Muscle of leg (tissue), 3 donors: ENCODE measurements at regions not wholly inside any gene's neighbourhood (a gene's known extent, or its start where the extent isn't known, plus 50 kb on each side); places are given as distances from the start of the nearest gene placed in this dataset.
A peak's percentile ranks its signal among the peaks of the same experiment; 100 is the strongest.

Experiments used
- DNase-seq: peaks from one replicate; pipeline ENCODE4 v3.0.0; 2013
- H3K27ac ChIP-seq: one replicate; pipeline ENCODE4 v1.5.1; 2013; ENCODE audit warnings: mild to moderate bottlenecking, low read length, control low read depth
- H3K27me3 ChIP-seq: one replicate; pipeline ENCODE4 v1.6.1; 2013; ENCODE audit warnings: low read length; ENCODE audit not compliant: control insufficient read depth, insufficient read depth
- H3K36me3 ChIP-seq: one replicate; pipeline ENCODE4 v1.6.1; 2013; ENCODE audit warnings: low read length; ENCODE audit not compliant: control insufficient read depth, insufficient read depth
- H3K4me1 ChIP-seq: one replicate; pipeline ENCODE4 v1.6.1; 2013; ENCODE audit warnings: low read length; ENCODE audit not compliant: control insufficient read depth, insufficient read depth
- H3K4me3 ChIP-seq: one replicate; pipeline ENCODE4 v1.5.1; 2013; ENCODE audit warnings: low read length, control low read depth
- H3K9me3 ChIP-seq: replicated peaks from 2 replicates; pipeline ENCODE4 v1.6.1; 2013; ENCODE audit warnings: low read depth, low read length; ENCODE audit not compliant: control insufficient read depth
- WGBS: methylation state at CpG from one replicate; pipeline ENCODE4 v1.1.5; 2013; ENCODE audit warnings: missing lambda C conversion rate; ENCODE audit not compliant: insufficient coverage; 5-methylcytosine and 5-hydroxymethylcytosine counted together

GRCh38 chr20:60648556-60648955, 603.5 kb upstream of the CDH4 start:
- no peaks in the 10 kb centered on the region for H3K36me3 ChIP-seq
- no peak for DNase-seq
- H3K9me3 ChIP-seq: no peaks in the 10 kb centered on the region
- H3K27me3 ChIP-seq: no peaks in the 10 kb centered on the region
- no peak overlapping the region for H3K4me3 ChIP-seq
- no peaks in the 10 kb centered on the region for H3K4me1 ChIP-seq
- H3K27ac ChIP-seq: no peak overlapping the region
- 75% methylated on average over 1 of the region's 6 CpGs for WGBS

- no peaks in the 10 kb centered on the region for H3K4me1 ChIP-seq
- no peaks in the 10 kb centered on the region for H3K36me3 ChIP-seq
- no peaks in the 10 kb centered on the region for H3K9me3 ChIP-seq
- DNase-seq: no peak
- no peaks in the 10 kb centered on the region for H3K27me3 ChIP-seq
- WGBS: 75% methylated on average over 7 of the region's 12 CpGs
- H3K4me3 ChIP-seq: no peak overlapping the region
- H3K27ac ChIP-seq: no peak overlapping the region
These were observed 602.5 kb upstream of the CDH4 start for GRCh38 chr20:60649541-60649940.

GRCh38 chr20:60650087-60650486, 602.0 kb upstream of the CDH4 start:
- 94% methylated on average over 10 of the region's 10 CpGs for WGBS
- Histone ChIP-seq H3K27me3 (no peaks in the 10 kb centered on the region), H3K4me1 (no peaks in the 10 kb centered on the region), H3K36me3 (no peaks in the 10 kb centered on the region), H3K27ac (no peak overlapping the region), H3K9me3 (peaks cover 1% of the 10 kb centered on the region), H3K4me3 (no peak overlapping the region)
- DNase-seq: no peak

DNA sequence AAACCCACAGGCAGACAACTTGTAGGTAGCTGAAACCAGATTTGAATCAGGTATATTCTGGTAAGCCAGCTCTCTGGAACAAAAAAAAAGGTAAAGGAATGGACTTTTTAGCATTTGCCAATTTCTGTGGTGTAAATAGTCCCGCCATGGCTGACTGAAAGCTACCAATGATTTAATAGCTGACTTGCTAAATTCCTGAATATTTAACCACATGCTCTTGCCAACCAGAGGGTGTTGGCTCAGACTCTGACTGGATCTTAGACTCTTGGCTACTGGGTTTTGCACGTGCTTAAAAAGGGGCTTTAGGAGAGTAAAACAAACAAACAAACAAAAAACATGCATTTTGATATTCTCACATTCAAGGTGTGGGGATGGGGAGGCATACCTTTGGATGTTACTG, 600.0 kb upstream of the CDH4 start:
- WGBS: no CpG with 5 or more reads among the region's 2 CpGs
- DNase-seq: no peak
- peaks cover 2% of the 10 kb centered on the region for H3K4me1 ChIP-seq

DNA sequence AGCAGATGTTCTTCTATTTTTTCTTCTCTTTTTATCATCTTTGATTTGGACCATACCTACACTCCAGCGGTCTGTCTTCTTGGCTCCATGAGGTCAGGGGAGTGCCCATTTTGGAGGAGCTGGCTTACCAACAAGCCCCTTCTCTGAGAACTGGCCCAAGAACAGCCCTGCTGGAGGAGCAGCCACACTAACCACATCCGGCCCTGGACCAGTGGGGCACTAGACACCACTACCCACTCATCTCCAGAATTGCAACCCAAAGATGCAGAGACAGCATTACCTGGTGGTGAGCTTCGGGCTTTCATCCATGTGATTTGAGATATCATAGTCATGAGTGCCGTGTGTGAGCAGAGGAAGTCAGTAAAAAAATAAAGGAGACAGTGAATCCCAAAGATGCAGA, 599.4 kb upstream of the CDH4 start:
- Histone ChIP-seq H3K36me3 (no peaks in the 10 kb centered on the region), H3K27me3 (no peaks in the 10 kb centered on the region), H3K4me1 (peaks cover 2% of the 10 kb centered on the region), H3K27ac (no peak overlapping the region), H3K4me3 (no peak overlapping the region), H3K9me3 (peaks cover 4% of the 10 kb centered on the region)
- 65% methylated on average over 2 of the region's 4 CpGs for WGBS
- no peak for DNase-seq

More for the DNA sequence above, 600.0 kb upstream of the CDH4 start:
- no peaks in the 10 kb centered on the region for H3K36me3 ChIP-seq
- H3K4me3 ChIP-seq: no peak overlapping the region
- H3K9me3 ChIP-seq: peaks cover 4% of the 10 kb centered on the region
- no peaks in the 10 kb centered on the region for H3K27me3 ChIP-seq
- no peak overlapping the region for H3K27ac ChIP-seq

DNA sequence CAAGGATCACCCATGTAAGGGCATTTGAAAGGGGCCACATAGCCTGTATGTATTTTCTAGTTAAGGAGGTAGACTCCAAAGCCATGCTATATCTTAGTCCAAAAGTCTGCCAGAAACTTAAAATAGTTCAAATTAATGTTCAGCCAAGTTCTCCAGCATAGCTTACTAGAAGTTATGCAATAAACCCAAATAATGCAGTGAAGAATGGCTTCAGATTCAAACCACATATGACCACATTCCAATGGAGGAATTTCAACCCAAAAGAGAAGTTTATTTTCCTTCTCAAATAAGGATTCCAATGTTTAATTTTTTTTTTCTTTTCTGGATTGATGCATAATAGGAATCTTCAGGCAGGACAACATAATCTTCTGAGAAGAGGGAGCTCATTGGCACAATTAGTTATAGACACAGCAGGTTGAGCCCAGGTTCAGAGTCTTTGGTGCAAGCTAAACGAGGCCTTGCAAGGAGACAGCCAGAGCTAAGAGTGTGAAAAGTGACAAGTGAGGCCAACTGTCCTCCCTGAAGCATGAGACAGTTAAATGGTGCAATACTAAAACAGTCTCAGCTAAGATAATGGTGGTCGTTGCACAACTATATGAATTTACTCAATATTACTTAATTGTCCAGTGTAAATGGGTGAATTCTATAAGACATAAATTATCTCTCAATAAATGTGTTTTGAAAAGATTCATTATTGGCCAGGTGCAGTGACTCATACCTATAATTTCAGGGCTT, 598.8 kb upstream of the CDH4 start:
- Histone ChIP-seq H3K27ac (no peak overlapping the region), H3K4me1 (peaks cover 5% of the 10 kb centered on the region), H3K27me3 (no peaks in the 10 kb centered on the region), H3K36me3 (no peaks in the 10 kb centered on the region), H3K9me3 (peaks cover 4% of the 10 kb centered on the region), H3K4me3 (no peak overlapping the region)
- DNase-seq: peak; percentile 59
- WGBS: 38% methylated on average over 1 of the region's 2 CpGs

- WGBS: 32% methylated on average over 8 of the region's 13 CpGs
- DNase-seq: no peak
- H3K27ac ChIP-seq: no peak overlapping the region
- H3K27me3 ChIP-seq: no peaks in the 10 kb centered on the region
- peaks cover 4% of the 10 kb centered on the region for H3K9me3 ChIP-seq
- no peaks in the 10 kb centered on the region for H3K36me3 ChIP-seq
- no peak overlapping the region for H3K4me3 ChIP-seq
- H3K4me1 ChIP-seq: peaks cover 12% of the 10 kb centered on the region
These were observed 593.4 kb upstream of the CDH4 start for GRCh38 chr20:60658681-60659080.

GRCh38 chr20:60659240-60659639, 592.8 kb upstream of the CDH4 start:
- Histone ChIP-seq H3K4me1 (peaks cover 12% of the 10 kb centered on the region), H3K27ac (no peak overlapping the region), H3K27me3 (no peaks in the 10 kb centered on the region), H3K36me3 (no peaks in the 10 kb centered on the region), H3K9me3 (peaks cover 4% of the 10 kb centered on the region), H3K4me3 (no peak overlapping the region)
- DNase-seq: no peak
- 73% methylated on average over 6 of the region's 8 CpGs for WGBS

DNA sequence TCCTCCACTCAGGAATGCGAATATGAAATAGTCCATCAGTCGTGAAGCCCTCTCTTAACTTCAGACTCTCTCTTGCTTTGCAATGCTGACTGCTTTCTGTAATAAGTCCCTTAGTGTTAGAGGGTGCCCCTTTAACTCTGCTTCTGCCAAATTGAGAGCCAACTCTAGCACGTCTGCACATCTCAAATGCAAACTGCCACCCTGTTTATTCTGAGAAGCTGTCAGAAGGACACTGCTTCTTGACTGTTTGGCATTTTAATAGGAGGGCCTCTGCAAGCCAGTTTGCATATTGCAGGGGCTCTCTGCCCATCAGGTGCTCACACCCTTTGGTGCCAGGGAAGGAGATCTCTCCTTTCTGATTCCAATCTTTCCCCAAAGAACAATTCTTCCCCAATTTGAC, 589.8 kb upstream of the CDH4 start:
- Histone ChIP-seq H3K27me3 (no peaks in the 10 kb centered on the region), H3K4me1 (peaks cover 10% of the 10 kb centered on the region), H3K9me3 (no peaks in the 10 kb centered on the region), H3K27ac (no peak overlapping the region), H3K36me3 (no peaks in the 10 kb centered on the region), H3K4me3 (no peak overlapping the region)
- WGBS: no CpG with 5 or more reads among the region's 3 CpGs
- no peak for DNase-seq

DNA sequence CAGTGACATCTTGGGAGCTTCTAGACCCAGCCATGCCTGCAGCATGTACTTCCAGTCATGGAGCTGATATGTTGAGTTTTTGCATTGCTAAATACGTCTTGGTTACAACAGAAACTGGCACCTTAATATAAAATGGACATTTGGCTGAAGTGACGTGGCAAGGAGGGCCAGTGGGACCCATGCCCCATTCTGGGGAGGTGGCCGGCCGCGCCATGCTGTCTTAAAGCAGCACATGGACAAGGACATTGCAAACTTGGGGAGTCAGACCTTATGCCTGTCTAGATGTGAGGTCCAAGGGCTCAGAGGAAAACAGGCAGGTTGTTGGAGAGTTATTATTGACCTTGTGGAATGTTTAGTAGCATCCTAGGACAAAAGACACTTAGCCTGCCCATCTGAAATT, 588.0 kb upstream of the CDH4 start:
- Histone ChIP-seq H3K4me3 (no peak overlapping the region), H3K27ac (no peak overlapping the region), H3K36me3 (no peaks in the 10 kb centered on the region), H3K27me3 (no peaks in the 10 kb centered on the region), H3K9me3 (no peaks in the 10 kb centered on the region), H3K4me1 (peaks cover 2% of the 10 kb centered on the region)
- no peak for DNase-seq
- WGBS: 92% methylated on average over 5 of the region's 5 CpGs

DNA sequence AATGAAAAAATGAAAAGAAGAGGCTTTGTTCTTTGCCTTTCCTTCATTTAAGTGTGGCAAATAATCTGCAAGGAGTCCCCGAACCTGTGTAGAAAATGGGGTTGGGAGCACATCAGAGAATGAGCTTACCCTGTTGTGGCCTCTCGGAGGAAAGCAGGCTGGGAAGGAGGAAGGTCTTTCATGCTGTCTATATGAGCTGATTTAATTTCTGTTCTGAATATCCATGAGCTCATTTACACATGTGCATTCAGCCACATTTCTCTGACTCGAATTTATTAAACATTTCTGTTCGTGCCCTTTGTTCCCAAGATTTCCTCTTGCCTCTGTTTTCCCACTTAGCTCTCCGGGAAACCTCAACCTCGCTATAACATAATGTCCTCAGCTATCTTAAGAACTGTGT, 584.4 kb upstream of the CDH4 start:
- Histone ChIP-seq H3K36me3 (no peaks in the 10 kb centered on the region), H3K4me3 (no peak overlapping the region), H3K27ac (no peak overlapping the region), H3K9me3 (no peaks in the 10 kb centered on the region), H3K27me3 (no peaks in the 10 kb centered on the region), H3K4me1 (no peaks in the 10 kb centered on the region)
- DNase-seq: peak; percentile 16
- WGBS: 39% methylated on average over 2 of the region's 6 CpGs
